ENCODE measurements at regions not wholly inside any gene's neighbourhood (a gene's known extent, or its start where the extent isn't known, plus 50 kb on each side); places are given as distances from the start of the nearest gene placed in this dataset.

- TF ChIP-seq CTCF (IDR thresholded peaks at IDR 0.05; ENCODE audit: low read depth, low read length, poor library complexity, severe bottlenecking) (no peak), EZH2phosphoT487 (IDR thresholded peaks at IDR 0.05; ENCODE audit: borderline replicate concordance, low read length) (no peak)
These were observed 791.8 kb upstream of the NR2F2 start for GRCh38 chr15:95538693-95539092.

Data from DOHH2 (cell line).